Activated effector memory CD4-positive, alpha-beta T cell treated with Interleukin-2 at 50 U/mL for 16 hours (primary cell): ENCODE measurements at regions not wholly inside any gene's neighbourhood (a gene's known extent, or its start where the extent isn't known, plus 50 kb on each side); places are given as distances from the start of the nearest gene placed in this dataset.

Experiments used
- DNase-seq: peaks from one replicate; pipeline ENCODE4 v3.0.0-alpha.2; 2020

DNA sequence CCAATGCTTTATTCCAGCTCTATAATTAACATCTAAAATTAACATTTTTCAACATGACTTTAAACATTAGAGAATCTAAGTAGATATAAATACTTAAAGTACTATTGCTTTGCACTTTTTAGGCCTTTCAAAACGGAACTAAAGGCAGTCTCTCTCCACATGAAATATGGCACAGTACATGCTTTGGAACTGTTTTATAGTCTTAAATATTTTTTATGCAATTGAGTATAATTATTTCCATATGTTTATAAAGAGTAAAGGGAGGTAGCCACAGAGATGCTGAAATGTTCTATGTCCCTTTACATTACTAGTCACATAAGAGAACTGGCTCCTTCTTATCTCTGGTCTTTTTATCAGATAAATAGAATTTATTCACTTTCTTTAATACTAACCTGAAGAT, 674.0 kb downstream of the PLCL1 start:
- DNase-seq: no peak

DNA sequence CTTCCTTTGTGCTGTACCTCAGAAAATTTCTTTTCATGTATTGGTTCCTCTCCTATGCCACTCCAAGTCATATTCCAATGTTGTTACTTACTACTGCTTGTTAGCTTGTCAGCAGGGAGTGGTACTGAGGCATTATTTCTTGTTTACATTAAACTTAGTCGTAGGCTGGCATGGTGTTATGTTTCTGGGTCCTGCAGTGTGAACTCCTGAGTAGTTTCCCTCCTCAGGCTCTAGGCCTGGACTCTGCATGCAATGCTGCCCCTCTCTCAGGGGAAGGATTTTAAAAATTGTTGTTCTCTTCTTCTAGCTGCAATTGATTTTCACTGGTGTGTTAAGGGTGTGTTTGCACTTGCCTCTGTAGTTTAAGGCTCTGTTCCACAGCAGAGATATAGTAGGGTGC, 671.6 kb downstream of the PLCL1 start:
- DNase-seq: no peak

DNA sequence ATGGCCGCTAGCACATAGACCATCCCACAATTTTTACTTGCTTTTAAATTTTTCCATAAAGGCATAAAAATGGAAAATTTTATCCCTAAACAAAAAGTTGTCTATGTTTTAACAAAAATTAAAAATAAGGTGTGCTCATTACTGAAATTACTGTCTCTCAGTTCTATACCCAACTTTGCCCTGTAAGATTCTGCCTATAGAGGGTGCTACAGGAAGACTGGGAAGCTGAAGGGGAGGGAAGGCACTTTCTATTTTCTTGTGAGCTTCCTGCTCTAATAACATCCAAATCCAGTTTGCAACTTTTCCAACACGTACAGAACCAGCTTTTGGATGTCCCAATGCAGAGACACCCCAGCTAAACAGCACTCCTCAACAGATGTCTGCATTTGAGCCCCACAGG, 666.9 kb downstream of the PLCL1 start:
- no peak for DNase-seq

DNA sequence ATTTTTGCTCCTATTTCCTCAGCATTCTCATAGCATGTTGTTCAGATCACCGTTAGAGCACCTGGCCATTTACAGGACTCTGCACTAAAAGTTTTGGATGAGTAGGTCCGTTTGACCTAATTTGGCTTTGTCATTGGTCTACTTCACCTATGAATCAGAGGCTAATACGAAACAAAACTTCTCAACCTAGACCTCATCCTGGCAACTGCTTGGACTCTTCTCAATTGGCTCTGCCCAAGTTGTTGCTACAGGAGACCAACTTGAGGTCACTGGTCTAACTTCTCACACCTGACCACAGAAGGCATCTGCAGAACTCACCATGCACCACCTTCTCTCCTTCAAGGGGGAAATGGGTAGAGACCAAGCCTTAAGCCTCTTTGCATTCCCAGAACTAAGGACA, 663.7 kb downstream of the PLCL1 start:
- DNase-seq: no peak

DNA sequence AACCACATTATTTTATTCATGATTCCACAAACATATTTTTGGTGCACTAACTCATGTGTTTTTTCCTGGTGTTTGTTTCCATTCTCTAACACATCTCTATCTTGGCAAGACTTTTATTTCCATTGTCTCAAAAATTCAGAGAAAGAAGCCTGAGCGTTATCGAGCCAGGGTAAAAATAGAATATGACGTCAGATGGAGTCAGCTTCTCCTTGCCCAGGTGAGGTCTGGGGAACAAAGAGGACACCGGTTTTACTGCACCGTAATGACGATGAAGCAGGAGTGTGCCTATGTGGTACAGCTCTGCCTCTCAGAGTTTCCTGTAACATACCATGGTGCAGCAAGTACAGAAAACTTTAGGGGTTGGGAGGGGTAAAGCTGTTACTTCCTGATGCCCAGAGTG, 661.6 kb downstream of the PLCL1 start:
- no peak for DNase-seq

DNA sequence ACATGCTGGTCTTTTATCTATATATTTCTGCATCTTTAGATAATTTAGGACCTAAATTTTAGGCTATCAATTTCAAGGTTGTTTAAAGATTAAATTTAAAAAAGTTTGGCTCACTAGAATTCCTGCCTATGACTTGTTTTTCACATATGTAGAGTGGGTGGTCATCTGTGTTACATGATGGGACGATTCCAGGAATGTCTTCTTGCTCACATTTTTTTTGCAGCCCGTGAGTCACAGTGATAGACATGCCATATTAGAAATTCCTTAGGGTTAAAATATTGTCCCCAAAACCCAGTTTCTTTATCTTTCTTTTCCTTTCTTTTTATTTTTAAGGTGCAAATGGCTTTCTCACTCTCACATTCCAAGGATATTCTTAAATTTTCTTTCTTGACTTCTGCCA, 652.0 kb downstream of the PLCL1 start:
- DNase-seq: no peak

DNA sequence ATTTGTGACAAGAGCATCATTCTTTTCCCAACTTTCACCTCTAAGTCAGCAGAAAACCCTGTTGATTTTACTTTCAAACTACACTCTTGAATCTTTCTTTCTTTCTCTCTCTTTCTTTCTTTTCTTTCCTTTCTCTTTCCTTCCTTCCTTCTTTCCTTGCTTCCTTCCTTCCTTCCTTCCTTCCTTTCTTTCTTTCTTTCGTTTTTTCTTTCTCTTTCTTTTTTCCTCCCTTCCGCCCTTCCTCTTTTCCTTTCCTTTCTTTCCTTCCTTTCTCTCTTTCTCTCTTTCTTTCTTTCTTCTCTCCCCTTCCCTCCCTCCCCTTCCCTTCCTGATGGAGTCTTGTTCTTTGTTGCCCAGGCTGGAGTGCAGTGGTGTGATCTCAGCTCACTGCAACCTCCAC, 649.5 kb downstream of the PLCL1 start:
- no peak for DNase-seq

DNA sequence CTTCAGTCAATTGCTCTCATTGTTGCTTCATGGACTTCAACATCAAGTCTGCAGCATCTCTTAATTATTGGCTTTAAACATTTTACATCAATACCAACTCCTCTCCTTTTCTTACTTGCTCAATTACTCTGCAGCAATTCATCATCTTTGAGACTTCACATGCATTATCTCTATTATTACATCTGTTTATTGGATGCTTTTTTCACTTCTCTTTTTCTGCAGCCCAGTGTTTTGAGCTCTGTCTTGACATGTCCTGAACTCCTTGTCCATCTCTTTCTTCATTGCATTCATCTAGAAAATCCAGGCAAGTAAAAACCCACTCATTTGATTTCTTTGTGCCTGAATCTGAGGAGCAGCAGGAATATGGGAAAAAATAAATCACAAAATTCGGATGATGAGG, 647.9 kb downstream of the PLCL1 start:
- no peak for DNase-seq

DNA sequence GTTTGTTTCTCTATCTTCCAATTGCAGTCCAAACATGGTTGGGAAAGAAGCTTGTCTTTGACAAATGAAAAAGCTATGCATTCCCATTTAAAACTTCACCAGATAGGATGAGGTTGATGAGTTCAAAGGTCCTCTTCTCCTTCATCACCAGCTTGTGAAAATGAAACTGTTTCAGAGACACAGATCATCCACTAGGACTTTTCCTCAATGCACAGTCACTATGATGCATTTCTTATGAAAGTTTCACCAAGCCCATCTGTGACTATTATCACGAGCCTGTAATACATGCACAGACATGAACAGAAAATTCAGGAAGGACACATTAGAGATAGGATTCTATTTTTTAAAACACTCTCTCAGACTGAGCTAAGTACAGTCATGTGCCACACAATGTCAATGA, 644.4 kb downstream of the PLCL1 start:
- no peak for DNase-seq

DNA sequence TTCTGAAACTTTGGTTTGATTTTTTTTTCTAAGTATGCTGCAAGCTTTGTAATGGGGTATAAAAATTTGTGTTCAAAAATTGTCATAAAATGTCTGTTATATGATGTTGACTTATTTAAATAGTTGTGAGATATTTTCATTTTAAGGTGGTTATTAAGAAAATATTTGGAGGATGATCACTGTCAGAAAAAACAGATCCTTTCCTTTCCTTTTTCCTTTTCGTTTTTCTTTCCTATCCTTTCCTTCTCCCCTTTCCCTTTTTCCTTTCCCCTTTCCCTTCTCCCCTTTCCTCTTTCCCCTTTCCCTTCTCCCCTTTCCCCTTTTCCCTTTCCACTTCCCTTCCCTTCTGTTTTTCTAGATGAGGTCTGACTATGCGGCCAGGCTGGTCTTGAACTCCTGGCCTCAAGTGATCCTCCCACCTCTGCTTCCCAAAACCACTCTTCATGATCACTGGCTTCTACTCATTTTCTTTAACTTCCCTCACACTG, 640.5 kb downstream of the PLCL1 start:
- DNase-seq: no peak

DNA sequence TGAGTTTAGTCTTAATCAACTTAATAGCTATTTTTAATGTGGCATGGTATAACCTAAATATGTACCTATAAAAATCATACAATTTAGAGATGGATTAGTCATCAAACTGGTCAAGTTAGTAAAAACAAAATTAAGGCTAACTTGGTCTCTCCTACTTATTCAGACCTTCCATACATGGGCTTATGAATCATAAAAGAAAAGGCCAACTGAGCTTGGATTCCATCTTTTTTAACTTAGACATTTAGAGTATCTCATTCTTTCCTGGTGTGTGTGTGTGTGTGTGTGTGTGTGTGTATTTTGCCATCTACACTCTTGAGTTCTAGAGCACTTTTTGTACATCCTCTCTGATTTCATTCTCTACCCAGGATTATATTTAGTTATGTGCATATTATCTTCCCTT, 637.5 kb downstream of the PLCL1 start:
- no peak for DNase-seq

DNA sequence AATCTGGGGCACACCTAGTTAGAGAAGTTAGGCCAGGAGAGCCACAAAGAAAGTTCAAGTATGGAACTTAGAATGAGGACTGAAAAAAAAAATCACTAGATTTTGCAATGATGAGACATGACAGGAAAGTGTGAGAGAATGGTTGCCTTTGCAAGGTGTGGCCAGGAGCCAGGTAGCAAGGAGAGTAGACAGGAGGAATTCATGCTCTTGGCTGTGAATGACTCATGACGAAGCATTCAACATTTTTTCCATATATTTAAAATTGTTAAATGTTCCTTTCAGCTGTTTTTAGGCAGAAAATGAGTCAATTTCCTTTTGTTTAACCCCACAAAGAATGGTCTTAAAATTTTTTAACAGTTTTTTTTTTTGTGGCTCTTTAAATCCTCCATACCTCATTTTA, 636.9 kb downstream of the PLCL1 start:
- DNase-seq: no peak

DNA sequence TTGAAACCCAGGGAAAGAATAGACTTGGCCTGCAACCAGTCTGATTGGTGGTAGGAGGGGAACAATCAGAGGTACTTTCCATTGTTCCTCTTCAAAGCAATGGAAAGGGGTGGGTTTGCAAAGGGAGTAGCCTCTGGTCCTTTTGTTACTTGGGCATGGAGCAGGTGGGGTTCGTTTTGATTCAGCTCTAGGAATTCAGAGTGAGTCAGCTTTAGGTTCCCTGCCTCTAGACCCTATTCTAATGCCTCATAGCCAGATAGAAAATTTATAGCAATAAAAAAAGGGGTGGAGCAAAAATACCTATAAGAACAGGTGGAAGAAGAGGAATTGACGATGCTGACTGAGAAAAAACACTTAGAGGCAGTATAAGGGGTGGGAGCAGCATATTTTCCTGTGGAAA, 636.4 kb downstream of the PLCL1 start:
- DNase-seq: no peak

DNA sequence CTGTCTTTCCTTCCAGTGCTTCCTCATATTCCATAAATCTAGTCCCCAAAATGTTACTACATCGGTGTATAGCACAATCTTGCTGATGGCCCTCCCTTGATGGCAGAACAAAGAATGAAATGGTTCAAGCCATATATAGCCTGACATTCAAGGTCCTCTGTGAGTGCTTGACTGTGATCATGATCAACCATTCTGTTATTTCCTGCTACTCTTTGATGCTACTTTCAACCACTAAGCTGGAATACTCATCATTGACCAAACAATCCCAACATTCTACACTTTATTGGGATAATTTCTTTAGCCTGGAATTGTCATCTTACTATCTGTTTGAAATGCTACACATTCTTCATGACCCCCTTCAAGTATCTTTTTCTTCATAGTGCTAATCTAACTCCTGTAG, 633.9 kb downstream of the PLCL1 start:
- no peak for DNase-seq

DNA sequence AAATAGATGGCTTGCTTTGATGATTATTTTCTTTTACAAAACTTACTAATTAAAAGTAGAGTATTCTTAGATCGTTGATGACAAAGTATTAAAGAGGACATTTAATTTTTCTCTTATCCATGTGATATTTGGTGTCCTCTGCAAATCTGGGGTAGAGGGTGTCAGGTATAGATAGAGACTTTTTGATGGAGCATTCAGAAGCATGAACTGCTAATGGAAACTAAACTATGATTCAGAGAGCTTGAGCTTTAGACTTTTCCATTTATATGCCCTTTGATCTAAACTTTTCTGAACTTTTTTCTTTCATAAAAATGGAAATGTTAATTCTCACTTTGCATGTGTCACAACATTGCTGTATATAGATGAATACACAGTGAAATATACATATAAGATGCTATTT, 619.7 kb downstream of the PLCL1 start:
- no peak for DNase-seq

DNA sequence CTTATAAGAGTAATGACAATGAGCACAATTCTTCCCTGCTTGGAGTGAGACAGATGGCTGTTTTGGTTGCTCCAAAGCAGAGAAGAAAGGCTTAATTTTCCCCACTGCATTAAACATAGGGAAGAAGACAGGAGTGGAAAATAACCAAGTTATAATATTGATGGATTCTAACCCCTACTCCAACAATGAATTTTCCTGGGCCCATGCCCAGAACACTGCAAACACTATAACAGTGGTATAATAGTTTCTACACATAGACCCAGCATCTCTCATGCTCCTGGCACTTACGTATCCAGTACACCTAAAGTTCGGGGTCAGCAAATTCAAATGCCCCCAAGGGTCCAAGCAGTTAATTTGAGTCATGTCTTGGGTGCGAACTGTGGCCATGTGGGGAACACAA, 613.4 kb downstream of the PLCL1 start:
- DNase-seq: no peak

DNA sequence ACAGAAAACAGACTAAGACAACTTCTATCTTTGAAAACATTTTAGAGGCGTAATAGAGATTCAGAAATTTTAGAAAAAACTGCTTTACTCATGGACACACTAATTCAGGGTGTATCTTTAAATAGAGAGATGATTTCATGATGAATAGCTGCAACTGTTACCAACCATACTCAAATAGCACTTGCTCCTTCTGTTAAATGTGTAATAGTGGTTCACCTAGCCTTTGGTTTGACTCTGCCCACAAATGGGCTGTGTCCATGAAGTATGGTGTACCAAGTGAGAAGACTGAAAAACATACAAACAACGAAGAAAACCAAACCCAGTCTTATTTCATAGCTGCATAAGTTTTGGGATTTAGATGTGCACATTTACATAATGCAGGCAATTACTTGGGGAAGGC, 610.6 kb downstream of the PLCL1 start:
- DNase-seq: no peak

DNA sequence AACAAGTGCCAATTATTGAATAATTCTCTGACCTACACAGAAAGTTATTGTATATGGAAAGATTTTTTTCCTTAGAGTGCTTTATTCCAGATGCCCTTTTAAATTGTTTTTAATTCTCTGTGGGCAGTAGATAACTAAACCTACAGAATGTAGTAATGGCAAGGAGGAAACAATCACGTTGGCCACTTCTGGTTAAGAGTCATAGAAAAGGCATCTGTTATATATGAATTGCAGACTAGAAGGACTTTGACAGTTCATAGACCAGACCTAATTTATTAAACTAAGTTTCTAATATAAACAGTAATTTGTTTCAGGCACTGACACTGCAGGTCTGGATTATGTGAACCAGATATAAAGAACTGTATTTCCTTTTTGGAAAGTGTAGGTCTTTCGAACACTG, 607.5 kb downstream of the PLCL1 start:
- DNase-seq: no peak

DNA sequence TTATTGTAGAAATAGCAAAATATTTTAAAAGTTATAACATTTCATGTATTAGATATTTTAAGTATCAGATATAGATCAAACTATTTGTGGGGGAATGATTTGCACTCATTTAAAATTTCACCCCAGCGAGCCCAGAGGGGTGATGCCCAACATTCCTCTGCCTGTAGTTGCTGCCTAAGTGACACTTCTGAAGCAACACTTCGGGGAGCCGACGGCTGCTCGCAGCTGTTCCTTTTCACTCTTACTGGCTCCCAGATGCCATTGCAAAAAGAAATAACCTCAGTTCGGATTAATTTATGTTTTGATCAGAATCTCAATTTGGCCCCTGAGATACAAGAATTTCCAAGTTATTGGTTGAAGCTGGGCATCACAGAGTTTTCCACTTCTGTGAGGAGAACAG, 603.8 kb downstream of the PLCL1 start:
- no peak for DNase-seq

DNA sequence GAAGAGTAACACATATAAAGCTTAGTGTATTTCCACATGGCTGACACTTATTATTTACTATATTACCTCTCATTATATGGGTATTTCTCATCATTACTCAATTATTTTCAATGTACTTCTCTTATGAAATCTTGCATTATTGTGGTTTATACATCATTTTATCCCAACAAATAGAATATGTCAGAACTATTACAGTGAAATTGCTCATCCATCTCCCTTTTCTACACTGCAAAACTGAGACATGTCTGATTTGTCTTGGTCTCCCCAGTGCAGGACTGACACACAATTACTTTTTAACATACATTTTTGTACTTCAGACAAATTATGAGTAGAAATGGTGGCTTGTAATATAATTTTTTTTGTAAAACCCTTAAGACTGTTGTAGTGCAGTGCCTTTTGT, 600.9 kb downstream of the PLCL1 start:
- no peak for DNase-seq

DNA sequence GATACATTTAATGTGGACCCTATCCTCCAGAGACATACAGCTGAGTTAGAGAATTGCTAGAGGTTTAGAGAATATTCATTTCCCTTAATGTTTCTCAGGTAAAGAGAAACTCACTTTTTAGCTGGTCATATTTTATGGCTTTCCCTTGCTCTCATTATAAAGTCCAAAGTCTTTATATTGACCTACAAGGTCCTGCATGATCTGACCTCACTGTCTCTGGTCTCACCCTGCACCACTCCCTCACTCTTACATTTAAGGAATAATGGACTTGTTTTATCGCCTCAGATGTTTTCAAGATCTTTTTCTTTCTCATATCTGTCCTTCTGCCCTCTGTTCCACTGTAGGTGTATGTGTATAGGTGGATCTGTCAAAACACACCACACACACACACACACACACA, 597.3 kb downstream of the PLCL1 start:
- DNase-seq: no peak

DNA sequence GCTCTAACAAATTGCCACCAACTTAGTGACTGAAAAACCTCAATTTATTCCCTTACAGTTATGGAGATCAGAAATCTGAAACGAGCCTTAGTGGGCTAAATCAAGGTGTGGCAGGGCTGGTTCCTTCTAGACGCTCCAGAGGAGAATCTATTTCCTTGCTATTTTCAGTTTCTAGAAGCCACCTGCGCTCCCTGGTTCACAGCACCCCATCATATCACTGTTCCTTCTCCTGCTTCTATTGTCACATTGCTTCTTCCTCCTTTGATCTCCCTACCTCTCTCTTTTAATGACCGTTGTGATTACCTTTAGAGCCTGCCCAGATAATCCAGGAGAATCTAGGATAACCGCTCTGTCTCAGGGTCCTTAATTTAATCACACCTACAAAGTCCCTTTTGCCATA, 596.6 kb downstream of the PLCL1 start:
- no peak for DNase-seq

DNA sequence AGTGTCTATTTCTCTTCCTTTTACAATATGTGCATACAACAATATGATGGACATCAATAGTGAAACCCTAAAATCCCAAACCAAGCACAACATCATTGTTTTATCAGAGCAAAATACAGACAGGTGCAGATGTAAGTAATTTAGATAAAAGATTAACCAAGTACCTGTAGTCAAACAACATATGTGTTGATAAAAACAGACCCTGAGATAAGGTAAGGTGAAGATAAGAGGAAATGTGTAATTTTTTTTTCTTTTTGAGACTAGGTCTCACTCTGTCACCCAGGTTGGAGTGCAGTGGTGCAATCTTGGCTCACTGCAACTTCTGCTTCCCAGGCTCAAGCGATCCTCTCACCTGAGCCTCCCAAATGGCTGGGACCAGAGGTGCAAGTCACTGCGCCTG, 589.8 kb downstream of the PLCL1 start:
- no peak for DNase-seq

DNA sequence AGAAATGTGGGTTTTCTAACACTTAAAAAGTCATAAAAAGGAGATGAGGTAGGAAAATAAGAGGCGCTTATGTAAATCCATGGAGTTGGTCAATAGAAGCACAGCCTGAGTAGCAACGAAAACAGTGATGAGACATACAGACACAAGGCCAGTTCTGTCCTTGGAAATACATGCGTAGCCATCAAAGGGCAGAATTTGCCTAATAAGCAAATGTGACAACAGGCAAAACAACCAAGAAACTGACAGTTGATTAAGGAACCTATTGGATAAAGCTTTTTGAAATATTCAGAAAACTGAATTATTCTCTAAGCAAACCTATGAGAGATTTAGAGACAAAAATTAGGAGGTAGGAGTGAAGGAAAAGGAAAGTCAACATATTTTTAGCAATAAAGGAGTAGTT, 586.3 kb downstream of the PLCL1 start:
- DNase-seq: no peak

DNA sequence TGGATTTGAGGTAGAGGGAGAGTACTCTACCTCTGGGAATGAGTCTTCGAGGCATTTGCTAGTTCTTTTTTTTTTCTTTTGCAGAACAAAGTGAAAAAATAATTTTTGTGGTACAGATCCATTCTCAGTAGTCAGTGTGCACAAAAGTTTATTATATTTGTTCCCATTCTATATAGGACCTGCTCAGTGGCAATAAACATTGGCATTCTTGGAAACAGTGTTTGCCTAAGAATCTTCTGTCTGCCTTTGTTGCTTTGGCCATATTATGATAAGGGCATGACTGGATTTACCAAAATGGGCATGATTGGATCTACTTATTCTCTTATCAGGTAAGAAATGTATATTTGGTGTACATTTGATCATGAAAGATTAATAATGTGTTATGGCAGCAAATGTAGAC, 583.3 kb downstream of the PLCL1 start:
- DNase-seq: no peak

DNA sequence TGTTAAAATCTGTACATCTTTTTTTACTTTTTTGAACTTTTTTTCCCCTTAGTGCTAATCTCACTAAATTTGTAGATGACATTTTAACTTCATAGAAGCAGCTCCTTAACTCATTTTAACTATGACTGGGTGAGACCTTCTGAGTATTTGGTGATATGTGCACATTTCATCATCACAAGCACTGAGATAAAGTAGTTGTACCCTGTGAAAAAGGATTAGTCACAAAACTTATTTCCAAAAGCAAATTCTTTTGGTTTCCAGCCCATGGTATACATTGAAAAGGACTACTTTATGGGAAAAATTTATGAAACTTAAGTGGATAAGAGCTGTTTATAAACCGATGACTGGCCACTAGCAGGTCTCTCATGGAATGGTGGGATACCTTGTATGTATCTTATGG, 581.5 kb downstream of the PLCL1 start:
- no peak for DNase-seq
